GM21723 (cell line): ENCODE measurements at regions not wholly inside any gene's neighbourhood (a gene's known extent, or its start where the extent isn't known, plus 50 kb on each side); places are given as distances from the start of the nearest gene placed in this dataset.
"Not testable (repeated sequence)": the region's sequence is repeated elsewhere in the genome, so short reads cannot be mapped to it uniquely, and the experiment has no call there.

Experiments
- ATAC-seq: cut with Tn5 transposase; IDR thresholded peaks from one replicate; pipeline ENCODE4 v1.9.1; 2021; ENCODE audit warnings: mild to moderate bottlenecking, moderate library complexity; ENCODE audit not compliant: unreplicated experiment

GRCh38 chr21:10400622-10401361, 120.6 kb upstream of the TPTE start:
- not testable (repeated sequence) for ATAC-seq

GRCh38 chr21:10402461-10402860, 118.9 kb upstream of the TPTE start:
- not testable (repeated sequence) for ATAC-seq

- ATAC-seq, result not testable (repeated sequence)
These were observed 116.1 kb upstream of the TPTE start for GRCh38 chr21:10405331-10405730.

- not testable (repeated sequence) for ATAC-seq
These were observed 111.6 kb upstream of the TPTE start for GRCh38 chr21:10409786-10410185.

- ATAC-seq, result not testable (repeated sequence)
These were observed 110.9 kb upstream of the TPTE start for GRCh38 chr21:10410354-10410929.

GRCh38 chr21:10411776-10412526, 109.4 kb upstream of the TPTE start:
- ATAC-seq, result not testable (repeated sequence)

GRCh38 chr21:10412928-10413246, 108.5 kb upstream of the TPTE start:
- not testable (repeated sequence) for ATAC-seq

- ATAC-seq, result not testable (repeated sequence)
These were observed 107.9 kb upstream of the TPTE start for GRCh38 chr21:10413247-10414120.

- ATAC-seq, result not testable (repeated sequence)
These were observed 107.1 kb upstream of the TPTE start for GRCh38 chr21:10414121-10414924.

GRCh38 chr21:10414925-10415254, 106.5 kb upstream of the TPTE start:
- ATAC-seq, result not testable (repeated sequence)

GRCh38 chr21:10415456-10415855, 105.9 kb upstream of the TPTE start:
- ATAC-seq, result not testable (repeated sequence)

GRCh38 chr21:10415859-10416258, 105.5 kb upstream of the TPTE start:
- not testable (repeated sequence) for ATAC-seq

- not testable (repeated sequence) for ATAC-seq
These were observed 104.5 kb upstream of the TPTE start for GRCh38 chr21:10416691-10417447.

GRCh38 chr21:10417551-10418002, 103.8 kb upstream of the TPTE start:
- not testable (repeated sequence) for ATAC-seq

- ATAC-seq, result not testable (repeated sequence)
These were observed 102.9 kb upstream of the TPTE start for GRCh38 chr21:10418250-10419048.

- not testable (repeated sequence) for ATAC-seq
These were observed 100.2 kb upstream of the TPTE start for GRCh38 chr21:10421199-10421598.

- not testable (repeated sequence) for ATAC-seq
These were observed 99.8 kb upstream of the TPTE start for GRCh38 chr21:10421601-10422000.

GRCh38 chr21:10424097-10424886, 97.1 kb upstream of the TPTE start:
- ATAC-seq, result not testable (repeated sequence)
